ENCODE measurements at regions not wholly inside any gene's neighbourhood (a gene's known extent, or its start where the extent isn't known, plus 50 kb on each side); places are given as distances from the start of the nearest gene placed in this dataset.

DNA sequence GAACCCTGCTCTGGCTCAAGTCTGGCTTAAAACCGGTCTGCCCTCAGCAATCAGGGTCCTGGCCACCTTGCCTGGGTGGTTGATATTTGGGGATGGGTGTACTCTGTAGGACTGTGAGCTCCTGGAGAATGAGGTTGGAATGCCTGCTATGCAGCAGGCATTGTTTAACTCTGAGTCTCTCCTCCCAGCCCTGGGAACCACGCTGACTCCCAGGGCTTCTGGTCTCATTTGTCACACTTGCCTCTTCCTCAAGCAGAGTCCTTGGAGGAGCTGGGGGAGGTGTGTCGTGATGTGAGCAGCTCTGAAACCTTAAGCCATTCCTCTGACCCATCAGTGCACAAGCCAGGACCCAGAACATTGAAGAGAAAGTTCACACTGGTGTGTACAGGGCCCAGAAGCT is 340.1 kb downstream of the MN1 start:
- Histone ChIP-seq H3K36me3 (ENCODE audit: control insufficient read depth, insufficient read depth, low read length) (no peaks in the 10 kb centered on the region), H3K27me3 (replicated peaks; ENCODE audit: control insufficient read depth, insufficient read depth, low read length) (no peaks in the 10 kb centered on the region; the same call in 1 of the 2 replicates), H3K4me3 (replicated peaks; ENCODE audit: low read depth, low read length) (no peak overlapping the region)
- TF ChIP-seq CTCF (IDR thresholded peaks at IDR 0.05; ENCODE audit: insufficient read depth, low read length, poor library complexity, severe bottlenecking): no peak
- no peak for DNase-seq (ENCODE audit: extremely low read depth, insufficient read length)

- Histone ChIP-seq H3K36me3 (ENCODE audit: control insufficient read depth, insufficient read depth, low read length) (no peaks in the 10 kb centered on the region), H3K27me3 (replicated peaks; ENCODE audit: control insufficient read depth, insufficient read depth, low read length) (no peaks in the 10 kb centered on the region; the same call in 1 of the 2 replicates), H3K4me3 (replicated peaks; ENCODE audit: low read depth, low read length) (no peak overlapping the region)
- TF ChIP-seq CTCF (IDR thresholded peaks at IDR 0.05; ENCODE audit: insufficient read depth, low read length, poor library complexity, severe bottlenecking): no peak
- DNase-seq (ENCODE audit: extremely low read depth, insufficient read length): no peak
These were observed 339.4 kb downstream of the MN1 start for GRCh38 chr22:27462190-27462589.

- no peak for DNase-seq (ENCODE audit: extremely low read depth, insufficient read length)
- H3K36me3 ChIP-seq (ENCODE audit: control insufficient read depth, insufficient read depth, low read length): no peaks in the 10 kb centered on the region
These were observed 338.4 kb downstream of the MN1 start for GRCh38 chr22:27463121-27463660.

GRCh38 chr22:27466229-27466628 is 335.3 kb downstream of the MN1 start:
- Histone ChIP-seq H3K27me3 (replicated peaks; ENCODE audit: control insufficient read depth, insufficient read depth, low read length) (no peaks in the 10 kb centered on the region; the same call in 1 of the 2 replicates), H3K4me3 (replicated peaks; ENCODE audit: low read depth, low read length) (no peak overlapping the region), H3K36me3 (ENCODE audit: control insufficient read depth, insufficient read depth, low read length) (no peaks in the 10 kb centered on the region)
- no peak for DNase-seq (ENCODE audit: extremely low read depth, insufficient read length)
- TF ChIP-seq CTCF (IDR thresholded peaks at IDR 0.05; ENCODE audit: insufficient read depth, low read length, poor library complexity, severe bottlenecking): no peak

More at GRCh38 chr22:27463121-27463660, 338.4 kb downstream of the MN1 start:
- TF ChIP-seq CTCF (IDR thresholded peaks at IDR 0.05; ENCODE audit: insufficient read depth, low read length, poor library complexity, severe bottlenecking): no peak
- Histone ChIP-seq H3K27me3 (replicated peaks; ENCODE audit: control insufficient read depth, insufficient read depth, low read length) (no peaks in the 10 kb centered on the region; the same call in 1 of the 2 replicates), H3K4me3 (replicated peaks; ENCODE audit: low read depth, low read length) (no peak overlapping the region)

DNA sequence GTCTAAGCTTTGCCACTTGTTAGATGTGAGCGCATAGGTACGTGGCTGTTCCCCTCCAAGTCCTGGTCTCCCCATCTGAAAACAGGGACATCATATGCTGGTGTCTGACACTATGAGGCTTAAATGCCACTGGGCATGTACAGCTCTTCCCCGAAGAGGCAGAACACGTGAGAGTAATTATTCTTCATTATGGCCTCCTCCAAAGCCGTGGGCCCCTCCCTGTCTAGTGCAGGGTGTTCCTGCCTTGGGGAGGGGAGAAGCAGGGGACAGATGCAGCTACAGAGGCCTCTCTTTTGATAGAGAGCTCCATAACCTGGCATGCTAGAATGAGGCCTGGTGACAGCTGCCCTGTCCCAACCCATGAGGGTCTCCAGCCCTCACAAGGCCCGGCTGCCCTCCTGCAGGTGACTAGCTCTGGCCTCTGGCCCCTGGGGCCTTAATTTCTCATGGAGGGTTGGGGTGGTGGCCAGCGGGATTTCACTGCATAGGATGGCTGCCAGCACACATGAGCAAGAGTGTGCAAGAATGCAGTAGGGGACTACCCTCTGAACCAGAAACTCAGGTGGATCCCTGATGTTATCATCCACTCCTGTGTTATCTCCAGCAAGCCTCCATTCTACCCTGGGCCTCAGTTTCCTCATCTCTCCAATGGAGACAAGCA is 334.6 kb downstream of the MN1 start:
- no peak for DNase-seq (ENCODE audit: extremely low read depth, insufficient read length)
- no peaks in the 10 kb centered on the region for H3K36me3 ChIP-seq (ENCODE audit: control insufficient read depth, insufficient read depth, low read length)
- H3K4me3 ChIP-seq (replicated peaks; ENCODE audit: low read depth, low read length): no peak overlapping the region
- no peaks in the 10 kb centered on the region for H3K27me3 ChIP-seq (replicated peaks; ENCODE audit: control insufficient read depth, insufficient read depth, low read length)
- no peak for TF ChIP-seq CTCF (IDR thresholded peaks at IDR 0.05; ENCODE audit: insufficient read depth, low read length, poor library complexity, severe bottlenecking)

All from GM06990 (cell line).